Esophagus squamous epithelium (tissue), 5 donors: ENCODE measurements at regions not wholly inside any gene's neighbourhood (a gene's known extent, or its start where the extent isn't known, plus 50 kb on each side); places are given as distances from the start of the nearest gene placed in this dataset.

Experiments used
- DNase-seq: peaks from one replicate; lab custom pipeline; 2025; lab: John Stamatoyannopoulos, UW
- H3K27ac ChIP-seq, 4 donors: fragments of 200-600 bp; sonication (generic); one replicate each; pipeline ENCODE4 v1.5.1; 2016 to 2019; ENCODE audit warnings: mild to moderate bottlenecking in 1 of 4
- H3K27me3 ChIP-seq, 4 donors: fragments of 200-600 bp; sonication (generic); 1 replicate in 3 of 4; 2 replicates in 1 of 4; pipeline versions ENCODE4 v1.5.1 to v1.6.0; 2017 to 2021; ENCODE audit warnings: antibody characterized with exemption in 1 of 4
- H3K36me3 ChIP-seq, 3 donors: fragments of 200-600 bp; sonication (generic); one replicate each; pipeline ENCODE4 v1.5.1; 2016 to 2019
- H3K4me1 ChIP-seq, 3 donors: fragments of 200-600 bp; sonication (generic); one replicate each; pipeline ENCODE4 v1.5.1; 2017 to 2019
- H3K4me3 ChIP-seq, 4 donors: fragments of 200-600 bp; sonication (generic); 1 replicate in 3 of 4; 2 replicates in 1 of 4; pipeline ENCODE4 v1.5.1; 2016 to 2019; ENCODE audit warnings: mild to moderate bottlenecking in 2 of 4, moderate library complexity in 1 of 4
- H3K9me3 ChIP-seq, 3 donors: fragments of 200-600 bp; sonication (generic); one replicate each; pipeline ENCODE4 v1.5.1; 2016 to 2019
- CTCF ChIP-seq, 6 experiments: fragments of 450-650 bp in 4 of 6; fragments of 200-600 bp in 2 of 6; sonication (generic) in 2 of 6; IDR thresholded peaks; one replicate each; pipeline ENCODE4 v1.5.1; 2016 to 2019; ENCODE audit warnings: antibody characterized with exemption in 6 of 6, mild to moderate bottlenecking in 4 of 6, moderate library complexity in 4 of 6
- POLR2A ChIP-seq, 4 donors: fragments of 450-650 bp; IDR thresholded peaks; one replicate each; pipeline ENCODE4 v1.6.1; 2017; ENCODE audit warnings: antibody characterized with exemption in 4 of 4, mild to moderate bottlenecking in 4 of 4, moderate library complexity in 3 of 4
- WGBS, 2 donors: methylation state at CpG; one replicate each; pipeline ENCODE4 v1.1.5; 2018; 5-methylcytosine and 5-hydroxymethylcytosine counted together
- intact Hi-C: fragments of 100-400 bp; cut with DNase I; formaldehyde crosslinking; loops from one replicate; pipeline ENCODE4 v1.15.0; 2022
- donor health status: DM: yes; HTN: yes; CAD: no.

- 25 to 33% methylated on average over 1 of the region's 1 CpG for WGBS, 2 donors
- intact Hi-C loops = no loop called here
- Histone ChIP-seq H3K9me3 (no peaks in the 10 kb centered on the region), H3K27ac (no peak overlapping the region), H3K36me3 (no peaks in the 10 kb centered on the region), H3K4me3 (no peak overlapping the region), H3K4me1 (peaks cover 0 to 24% (median 0%) of the 10 kb centered on the region in 3 donors), H3K27me3 (no peaks in the 10 kb centered on the region)
- no peak for TF ChIP-seq CTCF (IDR thresholded peaks at IDR 0.05)
- no peak for TF ChIP-seq POLR2A (IDR thresholded peaks at IDR 0.05)
- no peak for DNase-seq
Measured at GRCh38 chr7:27032839-27033238, 63.0 kb downstream of the HOXA1 start.

- H3K36me3 ChIP-seq = no peaks in the 10 kb centered on the region
- WGBS, 2 donors = 67 to 75% methylated on average over 6 to 8 of the region's 8 CpGs
- DNase-seq = no peak
- H3K27me3 ChIP-seq = no peaks in the 10 kb centered on the region
- TF ChIP-seq CTCF (IDR thresholded peaks at IDR 0.05) (no peak), POLR2A (IDR thresholded peaks at IDR 0.05) (no peak)
- peak overlapping the region in 3 of 4 donors; percentile 21 to 50 (median 39) for H3K27ac ChIP-seq
- intact Hi-C loops = no loop called here
- no peaks in the 10 kb centered on the region for H3K9me3 ChIP-seq
- peaks cover 0 to 24% (median 0%) of the 10 kb centered on the region in 3 donors for H3K4me1 ChIP-seq
- H3K4me3 ChIP-seq = no peak overlapping the region
Measured at GRCh38 chr7:27031289-27032172, 64.3 kb downstream of the HOXA1 start.

- Histone ChIP-seq H3K27ac (no peak overlapping the region), H3K4me1 (peaks cover 0 to 24% (median 0%) of the 10 kb centered on the region in 3 donors), H3K27me3 (no peaks in the 10 kb centered on the region), H3K9me3 (no peaks in the 10 kb centered on the region), H3K4me3 (no peak overlapping the region), H3K36me3 (no peaks in the 10 kb centered on the region)
- DNase-seq = no peak
- TF ChIP-seq POLR2A (IDR thresholded peaks at IDR 0.05) = no peak
- intact Hi-C loops = no loop called here
- 80 to 88% methylated on average over 5 to 7 of the region's 7 CpGs for WGBS, 2 donors
Measured at GRCh38 chr7:27030393-27031050, 65.3 kb downstream of the HOXA1 start.

- 48 to 79% methylated on average over 7 to 8 of the region's 8 CpGs for WGBS, 2 donors
- Histone ChIP-seq H3K27me3 (no peaks in the 10 kb centered on the region), H3K36me3 (no peaks in the 10 kb centered on the region), H3K4me1 (peaks cover 0 to 9% (median 0%) of the 10 kb centered on the region in 3 donors), H3K9me3 (no peaks in the 10 kb centered on the region), H3K4me3 (no peak overlapping the region), H3K27ac (no peak overlapping the region)
- intact Hi-C loops = no loop called here
- TF ChIP-seq POLR2A (IDR thresholded peaks at IDR 0.05) (no peak), CTCF (IDR thresholded peaks at IDR 0.05) (no peak)
- DNase-seq = no peak
Measured at GRCh38 chr7:27025270-27025669, 70.5 kb downstream of the HOXA1 start.

GRCh38 chr7:27010068-27010467, 85.7 kb downstream of the HOXA1 start:
- intact Hi-C loops = no loop called here
- DNase-seq = no peak
- WGBS, 2 donors = 90 to 95% methylated on average over 3 of the region's 3 CpGs

More at GRCh38 chr7:27010068-27010467, 85.7 kb downstream of the HOXA1 start:
- peaks cover 0 to 12% (median 0%) of the 10 kb centered on the region in 3 donors for H3K9me3 ChIP-seq
- no peak overlapping the region for H3K4me3 ChIP-seq
- H3K36me3 ChIP-seq = no peaks in the 10 kb centered on the region
- H3K4me1 ChIP-seq = no peaks in the 10 kb centered on the region
- no peak overlapping the region for H3K27ac ChIP-seq
- H3K27me3 ChIP-seq = no peaks in the 10 kb centered on the region
- TF ChIP-seq POLR2A (IDR thresholded peaks at IDR 0.05) (no peak), CTCF (IDR thresholded peaks at IDR 0.05) (no peak)
